ENCODE measurements at regions not wholly inside any gene's neighbourhood (a gene's known extent, or its start where the extent isn't known, plus 50 kb on each side); places are given as distances from the start of the nearest gene placed in this dataset.

- H3K4me3 ChIP-seq = no peak overlapping the region
- H3K9me3 ChIP-seq (ENCODE audit: low read depth) = no peaks in the 10 kb centered on the region
- no peak for TF ChIP-seq CTCF (IDR thresholded peaks at IDR 0.05; ENCODE audit: low read depth, low read length)
- H3K36me3 ChIP-seq = no peaks in the 10 kb centered on the region
- no peak overlapping the region for H3K27ac ChIP-seq
- no peaks in the 10 kb centered on the region for H3K27me3 ChIP-seq
- no peak for DNase-seq (ENCODE audit: low read depth in 1 of 2, low spot score in 1 of 2)
- no peaks in the 10 kb centered on the region for H3K4me1 ChIP-seq (ENCODE audit: low read depth)
Measured at GRCh38 chr3:116806351-116806750, 96.8 kb downstream of the TUSC7 start.

GRCh38 chr3:116808725-116809124, 99.1 kb downstream of the TUSC7 start:
- TF ChIP-seq CTCF (IDR thresholded peaks at IDR 0.05; ENCODE audit: low read depth, low read length) = no peak
- H3K36me3 ChIP-seq = no peaks in the 10 kb centered on the region
- H3K27me3 ChIP-seq = no peaks in the 10 kb centered on the region
- H3K27ac ChIP-seq = no peak overlapping the region
- no peak for DNase-seq (ENCODE audit: low read depth in 1 of 2, low spot score in 1 of 2)
- no peaks in the 10 kb centered on the region for H3K4me1 ChIP-seq (ENCODE audit: low read depth)
- H3K4me3 ChIP-seq = no peak overlapping the region
- H3K9me3 ChIP-seq (ENCODE audit: low read depth) = no peaks in the 10 kb centered on the region

- no peak for DNase-seq (ENCODE audit: low read depth in 1 of 2, low spot score in 1 of 2)
- no peak for TF ChIP-seq CTCF (IDR thresholded peaks at IDR 0.05; ENCODE audit: low read depth, low read length)
- no peaks in the 10 kb centered on the region for H3K9me3 ChIP-seq (ENCODE audit: low read depth)
- H3K27ac ChIP-seq = no peak overlapping the region
- H3K4me3 ChIP-seq = no peak overlapping the region
- H3K36me3 ChIP-seq = no peaks in the 10 kb centered on the region
- H3K27me3 ChIP-seq = no peaks in the 10 kb centered on the region
- H3K4me1 ChIP-seq (ENCODE audit: low read depth) = no peaks in the 10 kb centered on the region
Measured at GRCh38 chr3:116809208-116809607, 99.6 kb downstream of the TUSC7 start.

- H3K36me3 ChIP-seq = no peaks in the 10 kb centered on the region
- H3K9me3 ChIP-seq (ENCODE audit: low read depth) = no peaks in the 10 kb centered on the region
- H3K4me3 ChIP-seq = no peak overlapping the region
Measured at GRCh38 chr3:116811754-116812153, 102.2 kb downstream of the TUSC7 start.

GRCh38 chr3:116812949-116813348, 103.4 kb downstream of the TUSC7 start:
- no peak overlapping the region for H3K27ac ChIP-seq
- H3K4me3 ChIP-seq = no peak overlapping the region
- no peaks in the 10 kb centered on the region for H3K27me3 ChIP-seq
- H3K9me3 ChIP-seq (ENCODE audit: low read depth) = no peaks in the 10 kb centered on the region
- no peaks in the 10 kb centered on the region for H3K4me1 ChIP-seq (ENCODE audit: low read depth)
- no peak for DNase-seq (ENCODE audit: low read depth in 1 of 2, low spot score in 1 of 2)
- no peaks in the 10 kb centered on the region for H3K36me3 ChIP-seq
- TF ChIP-seq CTCF (IDR thresholded peaks at IDR 0.05; ENCODE audit: low read depth, low read length) = no peak

More at GRCh38 chr3:116811754-116812153, 102.2 kb downstream of the TUSC7 start:
- H3K27me3 ChIP-seq = no peaks in the 10 kb centered on the region
- H3K27ac ChIP-seq = no peak overlapping the region
- no peak for TF ChIP-seq CTCF (IDR thresholded peaks at IDR 0.05; ENCODE audit: low read depth, low read length)
- no peak for DNase-seq (ENCODE audit: low read depth in 1 of 2, low spot score in 1 of 2)
- H3K4me1 ChIP-seq (ENCODE audit: low read depth) = no peaks in the 10 kb centered on the region

GRCh38 chr3:116815321-116815720, 105.7 kb downstream of the TUSC7 start:
- no peaks in the 10 kb centered on the region for H3K27me3 ChIP-seq
- no peak for TF ChIP-seq CTCF (IDR thresholded peaks at IDR 0.05; ENCODE audit: low read depth, low read length)
- no peaks in the 10 kb centered on the region for H3K36me3 ChIP-seq
- no peak overlapping the region for H3K4me3 ChIP-seq
- H3K9me3 ChIP-seq (ENCODE audit: low read depth) = no peaks in the 10 kb centered on the region
- H3K27ac ChIP-seq = no peak overlapping the region
- no peak for DNase-seq (ENCODE audit: low read depth in 1 of 2, low spot score in 1 of 2)
- no peaks in the 10 kb centered on the region for H3K4me1 ChIP-seq (ENCODE audit: low read depth)

All from cardiac muscle cell (in vitro differentiated cells and primary cell).